AG04450 (cell line): ENCODE measurements at regions not wholly inside any gene's neighbourhood (a gene's known extent, or its start where the extent isn't known, plus 50 kb on each side); places are given as distances from the start of the nearest gene placed in this dataset.

Source experiments
- CTCF ChIA-PET: fragments of 300-600, 350-600 bp; formaldehyde crosslinking; extraction: SDS; loops from one replicate; lab custom pipeline; 2022; ENCODE audit warnings: antibody characterized with exemption, inconsistent platforms; lab: Charles Lee
- POLR2A ChIA-PET: fragments of 350-600 bp; formaldehyde crosslinking; extraction: SDS; loops from one replicate; lab custom pipeline; 2021; ENCODE audit warnings: antibody characterized with exemption, inconsistent platforms; lab: Yijun Ruan, JAX
- DNase-seq: peaks from one replicate; pipeline ENCODE4 v3.0.0-alpha.2; 2011; ENCODE audit warnings: low read depth, low spot score
- H3K27ac ChIP-seq: one replicate; pipeline ENCODE4 v1.5.1; 2012; ENCODE audit warnings: low read depth, low read length, control low read depth
- H3K27me3 ChIP-seq: one replicate; pipeline ENCODE4 v1.6.0; 2012; ENCODE audit warnings: low read length; ENCODE audit not compliant: control insufficient read depth, insufficient read depth
- H3K4me3 ChIP-seq: 2 replicates; pipeline ENCODE4 v1.5.1; 2011; ENCODE audit warnings: mild to moderate bottlenecking, low read depth, low read length, control low read depth
- H3K9me3 ChIP-seq: 2 replicates; pipeline ENCODE4 v1.5.1; 2012; ENCODE audit warnings: low read length; ENCODE audit not compliant: control insufficient read depth, insufficient read depth
- CTCF ChIP-seq: IDR thresholded peaks from 2 replicates; pipeline ENCODE4 v1.5.1; 2011; ENCODE audit warnings: low read depth, low read length, control low read depth, inconsistent platforms

GRCh38 chr13:103663996-103664395 lies 597.8 kb upstream of the SLC10A2 start:
- no peak for TF ChIP-seq CTCF
- DNase-seq = no peak
- Histone ChIP-seq H3K27me3 (no peaks in the 10 kb centered on the region), H3K27ac (no peak overlapping the region), H3K4me3 (no peak overlapping the region), H3K9me3 (peaks cover 16% of the 10 kb centered on the region)
- POLR2A ChIA-PET = no interaction called here
- CTCF ChIA-PET = no interaction called here

- DNase-seq = no peak
- Histone ChIP-seq H3K9me3 (peaks cover 5% of the 10 kb centered on the region), H3K27ac (no peak overlapping the region), H3K27me3 (no peaks in the 10 kb centered on the region), H3K4me3 (no peak overlapping the region)
- TF ChIP-seq CTCF = no peak
- ChIA-PET CTCF (no interaction called here), POLR2A (no interaction called here)
These were observed 590.1 kb upstream of the SLC10A2 start for GRCh38 chr13:103656311-103656710.

- no peak overlapping the region for H3K27ac ChIP-seq
- H3K4me3 ChIP-seq = no peak overlapping the region
- ChIA-PET CTCF (no interaction called here), POLR2A (no interaction called here)
- H3K27me3 ChIP-seq = no peaks in the 10 kb centered on the region
- no peak for TF ChIP-seq CTCF
- no peak for DNase-seq
- peaks cover 2% of the 10 kb centered on the region; the same call in 1 of the 2 replicates for H3K9me3 ChIP-seq
These were observed 574.4 kb upstream of the SLC10A2 start for GRCh38 chr13:103640606-103641005.

- Histone ChIP-seq H3K27me3 (no peaks in the 10 kb centered on the region), H3K4me3 (no peak overlapping the region), H3K27ac (no peak overlapping the region), H3K9me3 (peaks cover 2% of the 10 kb centered on the region; the same call in 1 of the 2 replicates)
- ChIA-PET CTCF (no interaction called here), POLR2A (no interaction called here)
- TF ChIP-seq CTCF = no peak
- no peak for DNase-seq
These were observed 573.1 kb upstream of the SLC10A2 start for GRCh38 chr13:103639326-103639725.

GRCh38 chr13:103638706-103639105 lies 572.5 kb upstream of the SLC10A2 start:
- no peak for TF ChIP-seq CTCF
- Histone ChIP-seq H3K27me3 (no peaks in the 10 kb centered on the region), H3K9me3 (peaks cover 2% of the 10 kb centered on the region; the same call in 1 of the 2 replicates), H3K27ac (no peak overlapping the region), H3K4me3 (no peak overlapping the region)
- ChIA-PET CTCF (no interaction called here), POLR2A (no interaction called here)
- DNase-seq = no peak
